ENCODE measurements at regions not wholly inside any gene's neighbourhood (a gene's known extent, or its start where the extent isn't known, plus 50 kb on each side); places are given as distances from the start of the nearest gene placed in this dataset.
A peak's percentile ranks its signal among the peaks of the same experiment; 100 is the strongest.

GRCh38 chr6:22236626-22237414 lies 60.0 kb downstream of the PRL start:
- H3K9me3 ChIP-seq (ENCODE audit: control insufficient read depth, low read depth, low read length), result no peaks in the 10 kb centered on the region
- H3K4me1 ChIP-seq (ENCODE audit: control insufficient read depth, extremely low read depth, insufficient read depth, low read length), result peaks cover 23% of the 10 kb centered on the region
- H3K9me1 ChIP-seq (ENCODE audit: control insufficient read depth, extremely low read depth, insufficient read depth, low read length), result no peaks in the 10 kb centered on the region
- no peaks in the 10 kb centered on the region for H3K36me3 ChIP-seq (ENCODE audit: control insufficient read depth in 2 of 2, extremely low read depth in 1 of 2, insufficient read depth in 2 of 2, low read length in 2 of 2)
- H3K9ac ChIP-seq (ENCODE audit: control insufficient read depth, extremely low read depth, insufficient read depth, low read length), result peak overlapping the region; percentile 11
- FAIRE-seq (peak; percentile 98), DNase-seq (ENCODE audit: low read depth, low spot score) (peak; percentile 96)
- dilution Hi-C loops (cut with MboI; ENCODE audit: extremely low pct_ligation_motif_present, low sequenced_read_pairs), result no loop called here
- H3K4me2 ChIP-seq (ENCODE audit: control insufficient read depth, extremely low read depth, insufficient read depth, low read depth, low read length), result peak overlapping the region; percentile 77
- H3K4me3 ChIP-seq (ENCODE audit: control insufficient read depth in 2 of 3, extremely low read depth in 1 of 3, insufficient read depth in 2 of 3, low read depth in 1 of 3, low read length in 3 of 3), result peak overlapping the region in 2 of 3 experiments; percentile 5 to 52
- peak overlapping the region; percentile 70 for H3K27ac ChIP-seq (ENCODE audit: control insufficient read depth, insufficient read depth, low read length)
- peak overlapping the region; percentile 46 for H2AFZ ChIP-seq (ENCODE audit: control insufficient read depth, low read length)
- no peaks in the 10 kb centered on the region for H3K27me3 ChIP-seq (ENCODE audit: control insufficient read depth, extremely low read depth, insufficient read depth, low read length)
- TF ChIP-seq, protein P1, sequence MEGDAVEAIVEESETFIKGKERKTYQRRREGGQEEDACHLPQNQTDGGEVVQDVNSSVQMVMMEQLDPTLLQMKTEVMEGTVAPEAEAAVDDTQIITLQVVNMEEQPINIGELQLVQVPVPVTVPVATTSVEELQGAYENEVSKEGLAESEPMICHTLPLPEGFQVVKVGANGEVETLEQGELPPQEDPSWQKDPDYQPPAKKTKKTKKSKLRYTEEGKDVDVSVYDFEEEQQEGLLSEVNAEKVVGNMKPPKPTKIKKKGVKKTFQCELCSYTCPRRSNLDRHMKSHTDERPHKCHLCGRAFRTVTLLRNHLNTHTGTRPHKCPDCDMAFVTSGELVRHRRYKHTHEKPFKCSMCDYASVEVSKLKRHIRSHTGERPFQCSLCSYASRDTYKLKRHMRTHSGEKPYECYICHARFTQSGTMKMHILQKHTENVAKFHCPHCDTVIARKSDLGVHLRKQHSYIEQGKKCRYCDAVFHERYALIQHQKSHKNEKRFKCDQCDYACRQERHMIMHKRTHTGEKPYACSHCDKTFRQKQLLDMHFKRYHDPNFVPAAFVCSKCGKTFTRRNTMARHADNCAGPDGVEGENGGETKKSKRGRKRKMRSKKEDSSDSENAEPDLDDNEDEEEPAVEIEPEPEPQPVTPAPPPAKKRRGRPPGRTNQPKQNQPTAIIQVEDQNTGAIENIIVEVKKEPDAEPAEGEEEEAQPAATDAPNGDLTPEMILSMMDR (optimal IDR thresholded peaks at IDR 0.05 in 1 of 3, IDR thresholded peaks at IDR 0.05 in 1 of 3, conservative IDR thresholded peaks at IDR 0.05 in 1 of 3; ENCODE audit: extremely low read depth in 1 of 3, insufficient read depth in 2 of 3, low read length in 3 of 3), result no peak
- TF ChIP-seq EZH2 (IDR thresholded peaks at IDR 0.05; ENCODE audit: low read length), result no peak
- no peaks in the 10 kb centered on the region for H3K79me2 ChIP-seq (ENCODE audit: control insufficient read depth, insufficient read depth, low read length)
- H4K20me1 ChIP-seq (ENCODE audit: control insufficient read depth, extremely low read depth, insufficient read depth, low read length), result no peaks in the 10 kb centered on the region

Small RNA genes in the stretch of these regions (small RNA-seq; reads per million reads assigned to genes)
- 0 reads per million in 3 experiments for gene AL136313.1 (ENCODE audit: insufficient read length in 3 of 3, low read depth in 3 of 3, low replicate concordance in 1 of 3)

All from keratinocyte (primary cell).